Ovary (tissue), 3 donors: ENCODE measurements at regions not wholly inside any gene's neighbourhood (a gene's known extent, or its start where the extent isn't known, plus 50 kb on each side); places are given as distances from the start of the nearest gene placed in this dataset.

Experiments
- CTCF ChIP-seq, 3 donors: fragments of 450-650 bp in 2 of 3; fragments of 200-600 bp in 1 of 3; IDR thresholded peaks; one replicate each; pipeline versions ENCODE4 v1.5.1 to v1.8.0; 2016 to 2022; ENCODE audit warnings: antibody characterized with exemption in 3 of 3, mild to moderate bottlenecking in 1 of 3
- EP300 ChIP-seq: sonication (generic); formaldehyde crosslinking; IDR thresholded peaks from one replicate; pipeline ENCODE4 v1.6.1; 2017; ENCODE audit warnings: antibody characterized with exemption
- POLR2A ChIP-seq: fragments of 450-650 bp; IDR thresholded peaks from one replicate; pipeline ENCODE4 v1.6.1; 2017; ENCODE audit warnings: antibody characterized with exemption, mild to moderate bottlenecking, moderate library complexity
- donor health status: DM: no; HTN: no; CAD: no.

- TF ChIP-seq POLR2A (no peak), CTCF (IDR thresholded peaks at IDR 0.05) (no peak), EP300 (no peak)
Measured at GRCh38 chr16:24667244-24667764, 62.1 kb upstream of the TNRC6A start.
